HG03196 (cell line): ENCODE measurements at regions not wholly inside any gene's neighbourhood (a gene's known extent, or its start where the extent isn't known, plus 50 kb on each side); places are given as distances from the start of the nearest gene placed in this dataset.
"Not testable (repeated sequence)": the region's sequence is repeated elsewhere in the genome, so short reads cannot be mapped to it uniquely, and the experiment has no call there.

Source experiments
- ATAC-seq: cut with Tn5 transposase; IDR thresholded peaks from one replicate; pipeline ENCODE4 v1.9.1; 2021; ENCODE audit not compliant: unreplicated experiment

- no peak for ATAC-seq
These were observed 55.6 kb upstream of the ABCD3 start for GRCh38 chr1:94362466-94363058.

- no peak for ATAC-seq
These were observed 59.3 kb upstream of the ABCD3 start for GRCh38 chr1:94358630-94359599.

GRCh38 chr1:94357661-94358060, 60.5 kb upstream of the ABCD3 start:
- no peak for ATAC-seq

GRCh38 chr1:94355485-94355980, 62.7 kb upstream of the ABCD3 start:
- no peak for ATAC-seq

- no peak for ATAC-seq
These were observed 66.7 kb upstream of the ABCD3 start for GRCh38 chr1:94351481-94351880.

GRCh38 chr1:94350350-94350924, 67.8 kb upstream of the ABCD3 start:
- no peak for ATAC-seq

- no peak for ATAC-seq
These were observed 68.3 kb upstream of the ABCD3 start for GRCh38 chr1:94349853-94350252.

- not testable (repeated sequence) for ATAC-seq
These were observed 69.8 kb upstream of the ABCD3 start for GRCh38 chr1:94348386-94348785.

GRCh38 chr1:94345148-94345721, 73.0 kb upstream of the ABCD3 start:
- ATAC-seq, result no peak

- no peak for ATAC-seq
These were observed 75.8 kb upstream of the ABCD3 start for GRCh38 chr1:94342416-94342815.

- no peak for ATAC-seq
These were observed 78.8 kb upstream of the ABCD3 start for GRCh38 chr1:94339206-94339927.

- no peak for ATAC-seq
These were observed 81.2 kb upstream of the ABCD3 start for GRCh38 chr1:94336991-94337390.

GRCh38 chr1:94335950-94336349, 82.2 kb upstream of the ABCD3 start:
- no peak for ATAC-seq

- no peak for ATAC-seq
These were observed 82.7 kb upstream of the ABCD3 start for GRCh38 chr1:94335447-94335846.

- no peak for ATAC-seq
These were observed 83.4 kb upstream of the ABCD3 start for GRCh38 chr1:94334764-94335163.

- ATAC-seq, result peak; percentile 62
These were observed 85.2 kb upstream of the ABCD3 start for GRCh38 chr1:94332952-94333351.

- ATAC-seq, result no peak
These were observed 85.7 kb upstream of the ABCD3 start for GRCh38 chr1:94332516-94332915.

GRCh38 chr1:94329986-94330385, 88.2 kb upstream of the ABCD3 start:
- ATAC-seq, result no peak

- no peak for ATAC-seq
These were observed 88.9 kb upstream of the ABCD3 start for GRCh38 chr1:94329276-94329675.

GRCh38 chr1:94327001-94327690, 89.8 kb upstream of the ARHGAP29 start:
- no peak for ATAC-seq
